HEK293 (cell line): ENCODE measurements at regions not wholly inside any gene's neighbourhood (a gene's known extent, or its start where the extent isn't known, plus 50 kb on each side); places are given as distances from the start of the nearest gene placed in this dataset.

Experiments
- CTCF ChIA-PET: fragments of 350-600 bp; formaldehyde crosslinking; extraction: SDS; loops from one replicate; lab custom pipeline; 2021; ENCODE audit warnings: antibody characterized with exemption; lab: Yijun Ruan, JAX
- POLR2A ChIA-PET: fragments of 300-600 bp; formaldehyde crosslinking; extraction: SDS; loops from one replicate; lab custom pipeline; 2020; ENCODE audit warnings: antibody characterized with exemption, inconsistent platforms; lab: Yijun Ruan, JAX
- H3K27ac ChIP-seq: fragments of 200-500 bp; sonication (Bioruptor generic); 2 replicates; pipeline ENCODE4 v1.5.1; 2014; ENCODE audit warnings: low read depth, low read length, control low read depth, inconsistent platforms; ENCODE audit errors: extremely low read depth
- H3K36me3 ChIP-seq, 2 experiments: fragments of 200-500 bp in 1 of 2; sonication (Bioruptor generic) in 1 of 2; 1 replicate in 1 of 2; 2 replicates in 1 of 2; pipeline ENCODE4 v1.5.1; 2014 to 2017; ENCODE audit warnings: inconsistent platforms in 2 of 2, low read length in 2 of 2; ENCODE audit not compliant: control insufficient read depth in 2 of 2, insufficient read depth in 1 of 2
- H3K4me1 ChIP-seq: fragments of 200-500 bp; sonication (Bioruptor generic); 2 replicates; pipeline ENCODE4 v1.5.1; 2014; ENCODE audit warnings: mild to moderate bottlenecking, low read length, inconsistent platforms; ENCODE audit not compliant: control insufficient read depth, insufficient read depth
- H3K4me3 ChIP-seq: 2 replicates; pipeline ENCODE4 v1.5.1; 2011; ENCODE audit warnings: low read depth, mild to moderate bottlenecking, control low read depth, low read length, moderate library complexity
- H3K9me3 ChIP-seq: fragments of 200-500 bp; sonication (Bioruptor generic); 2 replicates; pipeline ENCODE4 v1.5.1; 2014; ENCODE audit warnings: low read depth, low read length, inconsistent platforms; ENCODE audit not compliant: control insufficient read depth, insufficient read depth
- BCL6B ChIP-seq: fragments of 450-650 bp; formaldehyde crosslinking; IDR thresholded peaks from 2 replicates; pipeline ENCODE4 v1.5.1; 2017; ENCODE audit warnings: missing biosample characterization, missing genetic modification characterization
- PRDM4 ChIP-seq: fragments of 450-650 bp; formaldehyde crosslinking; IDR thresholded peaks from 2 replicates; pipeline ENCODE4 v1.5.1; 2017; ENCODE audit warnings: missing biosample characterization, missing genetic modification characterization
- PRDM6 ChIP-seq: fragments of 450-650 bp; formaldehyde crosslinking; IDR thresholded peaks from 2 replicates; pipeline ENCODE4 v1.5.1; 2017; ENCODE audit warnings: missing biosample characterization, missing genetic modification characterization
- SCRT1 ChIP-seq: fragments of 450-650 bp; formaldehyde crosslinking; IDR thresholded peaks from 2 replicates; pipeline ENCODE4 v1.5.1; 2016; ENCODE audit warnings: missing biosample characterization, missing genetic modification characterization, borderline replicate concordance
- WT1 ChIP-seq: fragments of 450-650 bp; formaldehyde crosslinking; IDR thresholded peaks from 2 replicates; pipeline ENCODE4 v1.5.1; 2016; ENCODE audit warnings: missing biosample characterization, missing genetic modification characterization
- ZBTB17 ChIP-seq: fragments of 450-650 bp; formaldehyde crosslinking; IDR thresholded peaks from 2 replicates; pipeline ENCODE4 v1.5.1; 2016; ENCODE audit warnings: missing biosample characterization, missing genetic modification characterization
- ZFP69B ChIP-seq: fragments of 450-650 bp; formaldehyde crosslinking; IDR thresholded peaks from 2 replicates; pipeline ENCODE4 v1.5.1; 2016; ENCODE audit warnings: missing biosample characterization, missing genetic modification characterization
- ZIC2 ChIP-seq: fragments of 450-650 bp; formaldehyde crosslinking; IDR thresholded peaks from 2 replicates; pipeline ENCODE4 v1.5.1; 2016; ENCODE audit warnings: missing biosample characterization, missing genetic modification characterization
- ZNF10 ChIP-seq: fragments of 450-650 bp; formaldehyde crosslinking; IDR thresholded peaks from 2 replicates; pipeline ENCODE4 v1.5.1; 2017; ENCODE audit warnings: missing biosample characterization, missing genetic modification characterization
- ZNF19 ChIP-seq: fragments of 450-650 bp; formaldehyde crosslinking; IDR thresholded peaks from 2 replicates; pipeline ENCODE4; 2016; ENCODE audit warnings: missing biosample characterization, missing genetic modification characterization, low read depth
- ZNF23 ChIP-seq: fragments of 450-650 bp; formaldehyde crosslinking; IDR thresholded peaks from 2 replicates; pipeline ENCODE4 v1.5.1; 2016; ENCODE audit warnings: missing biosample characterization, missing genetic modification characterization, borderline replicate concordance
- ZNF335 ChIP-seq: fragments of 450-650 bp; formaldehyde crosslinking; conservative IDR thresholded peaks from 2 replicates; pipeline ENCODE4 v1.5.1; 2016; ENCODE audit warnings: missing biosample characterization, missing genetic modification characterization
- ZNF37A ChIP-seq: fragments of 450-650 bp; IDR thresholded peaks from 2 replicates; pipeline ENCODE4 v1.5.1; 2018; ENCODE audit warnings: missing biosample characterization, missing genetic modification characterization
- ZNF394 ChIP-seq: fragments of 450-650 bp; formaldehyde crosslinking; IDR thresholded peaks from 2 replicates; pipeline ENCODE4 v1.5.1; 2016; ENCODE audit warnings: missing biosample characterization, missing genetic modification characterization, mild to moderate bottlenecking, moderate library complexity, borderline replicate concordance
- ZNF426 ChIP-seq: fragments of 450-650 bp; formaldehyde crosslinking; IDR thresholded peaks from 2 replicates; pipeline ENCODE4 v1.5.1; 2017; ENCODE audit warnings: missing biosample characterization, missing genetic modification characterization, mild to moderate bottlenecking, inconsistent platforms, moderate library complexity
- ZNF473 ChIP-seq: fragments of 450-650 bp; formaldehyde crosslinking; IDR thresholded peaks from 2 replicates; pipeline ENCODE4 v1.5.1; 2017; ENCODE audit warnings: missing biosample characterization, missing genetic modification characterization
- ZNF510 ChIP-seq: fragments of 450-650 bp; formaldehyde crosslinking; IDR thresholded peaks from 2 replicates; pipeline ENCODE4 v1.5.1; 2018; ENCODE audit warnings: mild to moderate bottlenecking, missing genetic modification characterization, missing biosample characterization; ENCODE audit not compliant: insufficient replicate concordance
- ZNF514 ChIP-seq: fragments of 450-650 bp; formaldehyde crosslinking; IDR thresholded peaks from 2 replicates; pipeline ENCODE4 v1.5.1; 2016; ENCODE audit warnings: missing biosample characterization, missing genetic modification characterization
- ZNF561 ChIP-seq: fragments of 450-650 bp; IDR thresholded peaks from 2 replicates; pipeline ENCODE4 v1.5.1; 2018; ENCODE audit warnings: missing biosample characterization, missing genetic modification characterization, borderline replicate concordance
- ZNF629 ChIP-seq: fragments of 450-650 bp; formaldehyde crosslinking; IDR thresholded peaks from 2 replicates; pipeline ENCODE4 v1.5.1; 2017; ENCODE audit warnings: missing biosample characterization, missing genetic modification characterization
- ZNF664 ChIP-seq: fragments of 450-650 bp; formaldehyde crosslinking; IDR thresholded peaks from 2 replicates; pipeline ENCODE4 v1.5.1; 2016; ENCODE audit warnings: missing biosample characterization, missing genetic modification characterization
- ZNF677 ChIP-seq: fragments of 450-650 bp; IDR thresholded peaks from 2 replicates; pipeline ENCODE4 v1.5.0; 2018; ENCODE audit warnings: missing biosample characterization, mild to moderate bottlenecking, missing genetic modification characterization, moderate library complexity
- TF ChIP-seq, protein P1 (sequence below): fragments of 450-650 bp; formaldehyde crosslinking; conservative IDR thresholded peaks from 2 replicates; pipeline ENCODE4 v1.5.1; 2016; ENCODE audit warnings: low read depth, missing biosample characterization, missing genetic modification characterization

GRCh38 chr7:79673421-79673820, 220.0 kb upstream of the MAGI2 start (continued):
- no peak for TF ChIP-seq PRDM6 (tag by site-specific recombination)
- TF ChIP-seq ZFP69B: no peak
- no peak for TF ChIP-seq PRDM4 (tag by site-specific recombination)
- no peak for TF ChIP-seq ZNF677 (tag by site-specific recombination)
- TF ChIP-seq ZNF510 (tag by site-specific recombination): no peak

GRCh38 chr7:79668292-79668691, 214.8 kb upstream of the MAGI2 start:
- no peak for TF ChIP-seq BCL6B (tag by site-specific recombination)
- no peak for TF ChIP-seq ZNF10 (tag by site-specific recombination)
- TF ChIP-seq SCRT1 (tag by site-specific recombination): no peak
- TF ChIP-seq ZNF23 (tag by site-specific recombination): no peak
- TF ChIP-seq ZNF394: no peak
- TF ChIP-seq ZIC2 (tag by site-specific recombination): no peak
- no peak for TF ChIP-seq ZNF335 (tag by site-specific recombination)
- TF ChIP-seq WT1: no peak
- TF ChIP-seq ZNF664: no peak
- no peak for TF ChIP-seq ZNF629 (tag by site-specific recombination)
- TF ChIP-seq ZNF561 (tag by site-specific recombination): no peak
- TF ChIP-seq ZBTB17 (tag by site-specific recombination): no peak
- no peak for TF ChIP-seq ZNF473 (tag by site-specific recombination)
- TF ChIP-seq, protein P1, sequence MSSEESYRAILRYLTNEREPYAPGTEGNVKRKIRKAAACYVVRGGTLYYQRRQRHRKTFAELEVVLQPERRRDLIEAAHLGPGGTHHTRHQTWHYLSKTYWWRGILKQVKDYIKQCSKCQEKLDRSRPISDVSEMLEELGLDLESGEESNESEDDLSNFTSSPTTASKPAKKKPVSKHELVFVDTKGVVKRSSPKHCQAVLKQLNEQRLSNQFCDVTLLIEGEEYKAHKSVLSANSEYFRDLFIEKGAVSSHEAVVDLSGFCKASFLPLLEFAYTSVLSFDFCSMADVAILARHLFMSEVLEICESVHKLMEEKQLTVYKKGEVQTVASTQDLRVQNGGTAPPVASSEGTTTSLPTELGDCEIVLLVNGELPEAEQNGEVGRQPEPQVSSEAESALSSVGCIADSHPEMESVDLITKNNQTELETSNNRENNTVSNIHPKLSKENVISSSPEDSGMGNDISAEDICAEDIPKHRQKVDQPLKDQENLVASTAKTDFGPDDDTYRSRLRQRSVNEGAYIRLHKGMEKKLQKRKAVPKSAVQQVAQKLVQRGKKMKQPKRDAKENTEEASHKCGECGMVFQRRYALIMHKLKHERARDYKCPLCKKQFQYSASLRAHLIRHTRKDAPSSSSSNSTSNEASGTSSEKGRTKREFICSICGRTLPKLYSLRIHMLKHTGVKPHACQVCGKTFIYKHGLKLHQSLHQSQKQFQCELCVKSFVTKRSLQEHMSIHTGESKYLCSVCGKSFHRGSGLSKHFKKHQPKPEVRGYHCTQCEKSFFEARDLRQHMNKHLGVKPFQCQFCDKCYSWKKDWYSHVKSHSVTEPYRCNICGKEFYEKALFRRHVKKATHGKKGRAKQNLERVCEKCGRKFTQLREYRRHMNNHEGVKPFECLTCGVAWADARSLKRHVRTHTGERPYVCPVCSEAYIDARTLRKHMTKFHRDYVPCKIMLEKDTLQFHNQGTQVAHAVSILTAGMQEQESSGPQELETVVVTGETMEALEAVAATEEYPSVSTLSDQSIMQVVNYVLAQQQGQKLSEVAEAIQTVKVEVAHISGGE: no peak
- TF ChIP-seq ZNF426 (tag by site-specific recombination): no peak
- no peak for TF ChIP-seq ZNF37A (tag by site-specific recombination)
- TF ChIP-seq ZNF19: no peak
- no peak for TF ChIP-seq ZNF514
- CTCF ChIA-PET: interaction anchor here (0.7 kb wide), 1 partner anchor 154 kb away, joined by 3 read pairs; no protein-coding TSS in a partner anchor
- H3K4me3 ChIP-seq: no peak overlapping the region
- H3K36me3 ChIP-seq: no peaks in the 10 kb centered on the region
- H3K27ac ChIP-seq: no peak overlapping the region
- H3K4me1 ChIP-seq: no peaks in the 10 kb centered on the region
- POLR2A ChIA-PET: no interaction called here
- H3K9me3 ChIP-seq: no peaks in the 10 kb centered on the region
